Loucy (cell line): ENCODE measurements at regions not wholly inside any gene's neighbourhood (a gene's known extent, or its start where the extent isn't known, plus 50 kb on each side); places are given as distances from the start of the nearest gene placed in this dataset.

Experiments used
- H2AFZ ChIP-seq: fragments of 200-600 bp; sonication (generic); 2 replicates; pipeline ENCODE4 v1.6.0; 2016; ENCODE audit warnings: antibody characterized with exemption, mild to moderate bottlenecking, low read length, moderate library complexity
- H3F3A ChIP-seq: fragments of 200-600 bp; 2 replicates; pipeline ENCODE4 v1.6.0; 2016; ENCODE audit warnings: antibody characterized with exemption, low read depth, mild to moderate bottlenecking
- H3K27me3 ChIP-seq: fragments of 200-600 bp; sonication (generic); 2 replicates; pipeline ENCODE4 v1.6.1; 2014; ENCODE audit warnings: low read length, mild to moderate bottlenecking; ENCODE audit not compliant: insufficient read depth, poor library complexity, severe bottlenecking
- H3K36me3 ChIP-seq: fragments of 200-600 bp; sonication (generic); 2 replicates; pipeline ENCODE4 v1.6.1; 2016; ENCODE audit warnings: low read length; ENCODE audit not compliant: insufficient read depth
- H3K4me1 ChIP-seq: fragments of 200-600 bp; sonication (generic); 2 replicates; pipeline ENCODE4 v1.5.1; 2014; ENCODE audit warnings: low read length, mild to moderate bottlenecking; ENCODE audit not compliant: insufficient read depth, poor library complexity, severe bottlenecking
- H3K4me2 ChIP-seq: fragments of 200-600 bp; sonication (generic); 2 replicates; pipeline ENCODE4 v1.6.0; 2014; ENCODE audit warnings: antibody characterized with exemption, low read length, low read depth, mild to moderate bottlenecking; ENCODE audit not compliant: poor library complexity, severe bottlenecking
- H3K4me3 ChIP-seq: fragments of 200-600 bp; sonication (generic); 2 replicates; pipeline ENCODE4 v1.5.1; 2014; ENCODE audit warnings: low read length, mild to moderate bottlenecking, mixed read lengths; ENCODE audit not compliant: poor library complexity, severe bottlenecking
- H3K79me2 ChIP-seq: fragments of 200-600 bp; sonication (generic); 2 replicates; pipeline ENCODE4 v1.6.1; 2014; ENCODE audit warnings: low read length; ENCODE audit not compliant: insufficient read depth
- H3K9ac ChIP-seq: fragments of 200-600 bp; sonication (generic); 2 replicates; pipeline ENCODE4 v1.6.0; 2014; ENCODE audit warnings: mild to moderate bottlenecking, low read depth, low read length, moderate library complexity; ENCODE audit not compliant: poor library complexity, severe bottlenecking
- H3K9me2 ChIP-seq: fragments of 200-600 bp; sonication (generic); replicated peaks from 2 replicates; pipeline ENCODE4 v1.6.1; 2016; ENCODE audit warnings: low read depth, low read length, mixed read lengths
- H3K9me3 ChIP-seq: fragments of 200-600 bp; sonication (generic); 2 replicates; pipeline ENCODE4 v1.6.1; 2014; ENCODE audit warnings: mild to moderate bottlenecking, antibody characterized with exemption, low read length, low read depth; ENCODE audit not compliant: insufficient read depth
- H4K20me1 ChIP-seq: fragments of 200-600 bp; sonication (generic); 2 replicates; pipeline ENCODE4 v1.6.0; 2014; ENCODE audit warnings: antibody characterized with exemption, low read length, mild to moderate bottlenecking; ENCODE audit not compliant: insufficient read depth, poor library complexity, severe bottlenecking
- EZH2phosphoT487 ChIP-seq: fragments of 200-600 bp; IDR thresholded peaks from 2 replicates; pipeline ENCODE4 v1.6.1; 2018; ENCODE audit warnings: antibody characterized with exemption, mild to moderate bottlenecking, moderate library complexity, borderline replicate concordance
- TF ChIP-seq, protein P1 (sequence below): fragments of 200-600 bp; sonication (generic); conservative IDR thresholded peaks from 2 replicates; pipeline ENCODE4 v1.5.1; 2014; ENCODE audit warnings: mild to moderate bottlenecking, antibody characterized with exemption, low read length

DNA sequence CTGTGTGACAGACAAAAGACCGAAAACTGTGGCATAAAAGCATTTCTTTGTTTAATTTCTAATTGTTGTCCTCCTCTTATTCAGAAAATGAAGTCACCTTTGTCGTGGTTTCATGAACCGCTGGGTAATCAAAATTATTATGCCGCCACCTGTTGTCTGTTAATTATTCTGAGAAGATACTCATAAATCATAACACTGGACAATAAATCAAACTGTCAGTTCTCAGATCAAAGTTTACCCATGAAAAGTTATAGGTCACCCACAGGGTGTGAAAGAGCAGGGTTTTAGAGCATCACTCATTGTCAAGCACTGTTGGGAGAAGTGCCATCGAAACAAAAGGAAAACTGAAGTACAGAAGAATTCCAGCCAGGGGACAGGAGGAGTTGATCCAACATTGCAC, 474.3 kb downstream of the NR2F2 start:
- Histone ChIP-seq H3K4me2 (no peak overlapping the region), H3K79me2 (no peaks in the 10 kb centered on the region), H3K4me1 (no peaks in the 10 kb centered on the region), H3K36me3 (no peaks in the 10 kb centered on the region), H3K27me3 (no peaks in the 10 kb centered on the region), H3F3A (no peaks in the 10 kb centered on the region), H3K9me3 (no peaks in the 10 kb centered on the region), H4K20me1 (no peaks in the 10 kb centered on the region), H2AFZ (no peak overlapping the region), H3K4me3 (no peak overlapping the region), H3K9me2 (no peaks in the 10 kb centered on the region), H3K9ac (no peak overlapping the region)
- TF ChIP-seq EZH2phosphoT487, result no peak
- TF ChIP-seq, protein P1, sequence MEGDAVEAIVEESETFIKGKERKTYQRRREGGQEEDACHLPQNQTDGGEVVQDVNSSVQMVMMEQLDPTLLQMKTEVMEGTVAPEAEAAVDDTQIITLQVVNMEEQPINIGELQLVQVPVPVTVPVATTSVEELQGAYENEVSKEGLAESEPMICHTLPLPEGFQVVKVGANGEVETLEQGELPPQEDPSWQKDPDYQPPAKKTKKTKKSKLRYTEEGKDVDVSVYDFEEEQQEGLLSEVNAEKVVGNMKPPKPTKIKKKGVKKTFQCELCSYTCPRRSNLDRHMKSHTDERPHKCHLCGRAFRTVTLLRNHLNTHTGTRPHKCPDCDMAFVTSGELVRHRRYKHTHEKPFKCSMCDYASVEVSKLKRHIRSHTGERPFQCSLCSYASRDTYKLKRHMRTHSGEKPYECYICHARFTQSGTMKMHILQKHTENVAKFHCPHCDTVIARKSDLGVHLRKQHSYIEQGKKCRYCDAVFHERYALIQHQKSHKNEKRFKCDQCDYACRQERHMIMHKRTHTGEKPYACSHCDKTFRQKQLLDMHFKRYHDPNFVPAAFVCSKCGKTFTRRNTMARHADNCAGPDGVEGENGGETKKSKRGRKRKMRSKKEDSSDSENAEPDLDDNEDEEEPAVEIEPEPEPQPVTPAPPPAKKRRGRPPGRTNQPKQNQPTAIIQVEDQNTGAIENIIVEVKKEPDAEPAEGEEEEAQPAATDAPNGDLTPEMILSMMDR, result no peak

DNA sequence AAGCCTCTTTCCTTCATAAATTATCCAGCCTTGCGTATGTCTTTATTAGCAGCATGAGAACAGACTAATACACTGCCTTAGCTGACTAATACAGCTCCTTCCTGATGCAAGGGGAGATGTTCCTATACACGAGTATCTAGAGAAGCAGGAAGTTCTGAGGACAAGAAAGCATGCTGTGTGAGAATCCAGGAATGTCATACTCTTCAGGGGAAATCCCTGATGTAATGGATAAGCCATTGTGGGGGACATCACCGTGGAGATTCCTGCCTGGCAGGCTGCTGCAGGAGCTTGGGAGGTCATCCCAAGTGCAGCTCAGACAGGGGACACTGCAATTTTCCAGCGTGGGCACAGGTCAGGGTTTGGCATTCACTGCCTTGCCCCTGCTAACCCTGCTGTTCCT, 476.9 kb downstream of the NR2F2 start:
- Histone ChIP-seq H2AFZ (no peak overlapping the region), H3K36me3 (no peaks in the 10 kb centered on the region), H3K4me2 (no peak overlapping the region), H3K4me3 (no peak overlapping the region), H3K9me2 (no peaks in the 10 kb centered on the region), H3K79me2 (no peaks in the 10 kb centered on the region), H3K9ac (no peak overlapping the region), H4K20me1 (no peaks in the 10 kb centered on the region), H3F3A (no peaks in the 10 kb centered on the region), H3K9me3 (no peaks in the 10 kb centered on the region), H3K4me1 (no peaks in the 10 kb centered on the region), H3K27me3 (no peaks in the 10 kb centered on the region)
- TF ChIP-seq, protein P1, result no peak
- no peak for TF ChIP-seq EZH2phosphoT487

DNA sequence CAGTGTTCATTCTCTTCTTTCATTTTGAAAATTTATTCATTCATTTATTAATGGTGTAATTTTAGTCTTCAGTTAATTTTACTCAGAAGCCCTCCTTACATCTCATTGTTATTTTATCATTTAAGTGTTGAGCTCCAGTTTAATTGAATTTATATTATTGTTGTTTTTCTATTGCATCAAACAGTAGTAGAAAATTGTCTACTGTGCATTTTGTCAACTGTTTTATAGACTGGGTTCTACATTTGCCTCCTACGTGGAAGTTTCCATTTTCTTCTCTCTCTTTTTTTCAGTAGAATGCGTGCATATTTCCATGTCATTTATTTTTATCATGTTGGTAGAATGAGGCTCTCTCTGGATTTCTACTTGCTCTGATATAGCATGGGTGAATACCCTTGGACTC, 487.4 kb downstream of the NR2F2 start:
- H3K4me1 ChIP-seq, result no peaks in the 10 kb centered on the region
- H3K4me2 ChIP-seq, result no peak overlapping the region
- no peaks in the 10 kb centered on the region for H3K9me3 ChIP-seq
- H3K4me3 ChIP-seq, result no peak overlapping the region
- TF ChIP-seq EZH2phosphoT487, result no peak
- TF ChIP-seq, protein P1, result no peak
- no peaks in the 10 kb centered on the region for H4K20me1 ChIP-seq
- H3K36me3 ChIP-seq, result no peaks in the 10 kb centered on the region
- H2AFZ ChIP-seq, result no peak overlapping the region
- no peaks in the 10 kb centered on the region for H3K27me3 ChIP-seq
- no peak overlapping the region for H3K9ac ChIP-seq
- H3F3A ChIP-seq, result no peaks in the 10 kb centered on the region
- no peaks in the 10 kb centered on the region for H3K9me2 ChIP-seq
- no peaks in the 10 kb centered on the region for H3K79me2 ChIP-seq
